Upper lobe of left lung (tissue), 4 donors: ENCODE measurements at regions not wholly inside any gene's neighbourhood (a gene's known extent, or its start where the extent isn't known, plus 50 kb on each side); places are given as distances from the start of the nearest gene placed in this dataset.

Experiments used
- CTCF ChIP-seq, 6 experiments: fragments of 450-650 bp in 4 of 6; fragments of 200-600 bp in 2 of 6; sonication (generic) in 2 of 6; IDR thresholded peaks; one replicate each; pipeline ENCODE4 v1.5.1; 2016 to 2019; ENCODE audit warnings: antibody characterized with exemption in 6 of 6
- EP300 ChIP-seq, 4 donors: sonication (generic); formaldehyde crosslinking; IDR thresholded peaks; one replicate each; pipeline ENCODE4 v1.5.1; 2017; ENCODE audit warnings: antibody characterized with exemption in 4 of 4, control low read depth in 2 of 4

DNA sequence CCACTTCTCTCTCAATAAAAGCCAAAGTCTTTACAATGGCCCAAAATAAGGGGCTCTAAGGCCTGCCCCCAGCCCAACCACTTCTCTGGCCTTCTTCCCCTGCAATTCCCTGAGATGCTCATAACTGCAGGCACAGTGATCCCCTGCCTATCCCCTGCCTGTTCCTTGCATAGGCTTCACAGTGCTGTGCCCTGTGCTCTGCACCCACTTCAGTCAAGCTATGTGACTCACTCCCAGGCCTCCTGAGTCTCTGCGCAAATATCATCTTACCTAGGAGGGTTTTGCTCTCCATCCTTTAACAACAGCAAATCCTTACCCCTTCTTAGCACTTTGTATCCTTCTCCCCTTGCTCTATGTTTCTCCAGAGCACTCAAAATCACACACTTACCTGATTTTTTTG is 242.2 kb downstream of the MSRB3 start:
- no peak for TF ChIP-seq CTCF (IDR thresholded peaks at IDR 0.05)
- TF ChIP-seq EP300 (IDR thresholded peaks at IDR 0.05), result no peak
